Stimulated activated CD4-positive, alpha-beta T cell treated with anti-CD3 and anti-CD28 coated beads, Interleukin-2, amount 100 ng/mL, for 48 hours (primary cell): ENCODE measurements at regions not wholly inside any gene's neighbourhood (a gene's known extent, or its start where the extent isn't known, plus 50 kb on each side); places are given as distances from the start of the nearest gene placed in this dataset.

ENCODE experiments used
- DNase-seq, 2 donors: peaks; one replicate each; pipeline ENCODE4 v3.0.0-alpha.2; 2020

GRCh38 chr12:58372298-58372697 lies 430.9 kb downstream of the ATP23 start:
- DNase-seq: no peak

- DNase-seq: no peak
These were observed 436.7 kb downstream of the ATP23 start for GRCh38 chr12:58378028-58378427.

DNA sequence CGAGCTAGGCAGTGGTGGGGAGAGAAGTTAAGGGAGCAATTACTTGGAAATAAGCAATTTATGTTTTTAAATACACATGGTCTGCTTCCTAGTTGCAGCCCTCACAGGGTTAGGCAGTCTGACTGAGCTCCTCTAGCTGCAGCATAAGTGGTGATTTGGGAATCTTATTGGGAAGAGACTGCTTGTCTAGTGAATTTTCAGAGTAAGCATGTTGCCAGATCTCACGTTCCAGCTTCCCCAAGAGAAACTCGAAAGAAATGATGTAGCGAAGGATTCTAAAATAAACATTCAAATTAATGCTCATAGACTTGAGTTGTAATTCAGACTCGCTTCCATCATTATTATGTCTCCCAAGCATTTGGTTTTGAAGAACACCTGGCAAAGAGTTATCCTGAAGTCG lies 440.2 kb downstream of the ATP23 start:
- DNase-seq: no peak

DNA sequence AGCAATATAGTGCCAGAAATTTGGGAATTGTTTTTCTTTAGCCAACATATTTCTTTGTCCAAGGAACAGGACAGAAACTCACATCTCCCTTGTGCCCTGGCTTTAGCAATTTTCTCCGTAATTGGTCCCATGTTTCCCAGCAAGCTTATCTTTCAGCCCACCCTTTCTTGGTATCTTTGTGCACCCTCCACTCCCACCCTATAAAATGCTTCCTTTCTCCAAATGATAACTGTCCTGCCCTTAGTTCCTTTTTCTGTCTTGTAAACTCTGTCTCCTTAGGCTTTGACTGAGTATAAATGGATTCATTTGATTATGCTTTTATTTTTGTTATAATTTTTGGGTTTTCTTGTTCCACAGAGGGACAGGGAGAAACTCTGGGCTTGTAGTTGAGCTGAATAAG lies 442.8 kb downstream of the ATP23 start:
- DNase-seq: no peak

DNA sequence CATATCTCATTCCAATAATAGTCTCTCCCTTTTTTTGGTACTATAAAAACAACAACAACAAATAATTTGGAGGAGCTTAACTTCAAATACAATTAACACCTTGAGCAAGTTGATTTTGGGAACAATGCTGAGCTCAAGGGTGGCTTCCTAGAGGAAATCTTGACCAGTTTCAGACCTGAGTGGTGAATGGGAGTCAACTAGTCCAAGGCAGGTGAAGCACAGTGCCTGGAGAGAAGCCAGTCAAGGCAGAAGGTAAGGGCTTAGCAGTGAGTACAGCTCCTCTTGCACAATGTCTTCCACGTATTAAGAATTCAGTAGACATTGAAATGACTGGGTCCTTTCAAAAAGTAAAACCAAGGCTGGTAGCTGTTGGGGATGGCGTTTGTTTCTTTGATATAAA lies 444.8 kb downstream of the ATP23 start:
- DNase-seq: no peak

- no peak for DNase-seq
These were observed 445.8 kb downstream of the ATP23 start for GRCh38 chr12:58387199-58387598.

GRCh38 chr12:58388261-58388660 lies 446.9 kb downstream of the ATP23 start:
- no peak for DNase-seq

- no peak for DNase-seq
These were observed 451.8 kb downstream of the ATP23 start for GRCh38 chr12:58393152-58393551.

DNA sequence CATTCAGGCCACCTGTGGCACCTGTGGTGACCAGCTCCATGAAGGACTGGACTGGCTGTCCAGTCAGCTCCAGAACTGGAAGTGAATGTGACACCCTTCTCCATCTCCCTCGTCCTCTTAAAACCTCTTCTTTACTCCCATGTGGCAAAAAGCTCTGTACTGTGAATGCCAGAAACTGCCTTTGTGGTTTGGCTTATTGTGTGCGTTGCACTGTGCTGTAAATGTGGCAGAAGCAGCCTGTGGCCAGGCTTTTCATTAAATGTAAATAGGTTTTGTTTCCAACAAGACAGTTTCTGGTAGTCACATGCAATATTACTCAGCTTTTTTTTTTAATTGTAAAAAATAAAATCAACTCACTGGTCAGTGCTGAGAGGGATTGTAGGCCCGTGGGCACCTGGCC lies 453.7 kb downstream of the ATP23 start:
- DNase-seq: no peak

GRCh38 chr12:58395470-58395869 lies 454.1 kb downstream of the ATP23 start:
- DNase-seq: no peak

DNA sequence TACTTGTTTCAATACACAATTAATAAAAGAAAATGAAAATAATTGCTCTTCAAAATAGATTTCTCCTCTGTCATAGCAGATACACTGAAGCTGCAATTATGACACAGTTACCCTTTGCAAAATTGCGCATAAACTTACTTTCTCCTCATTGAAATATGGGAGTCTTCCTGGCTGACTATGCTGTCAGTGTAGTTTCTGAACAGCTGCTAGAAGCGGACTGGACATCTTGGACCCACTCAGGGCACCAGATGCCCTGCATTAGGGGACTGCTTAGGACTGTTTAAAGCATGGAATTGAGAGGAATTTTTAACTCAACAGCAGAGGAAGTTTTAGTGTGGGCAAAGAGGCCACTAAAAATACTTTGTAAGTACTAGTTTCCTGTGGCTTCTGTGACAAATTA lies 454.9 kb downstream of the ATP23 start:
- DNase-seq: no peak

DNA sequence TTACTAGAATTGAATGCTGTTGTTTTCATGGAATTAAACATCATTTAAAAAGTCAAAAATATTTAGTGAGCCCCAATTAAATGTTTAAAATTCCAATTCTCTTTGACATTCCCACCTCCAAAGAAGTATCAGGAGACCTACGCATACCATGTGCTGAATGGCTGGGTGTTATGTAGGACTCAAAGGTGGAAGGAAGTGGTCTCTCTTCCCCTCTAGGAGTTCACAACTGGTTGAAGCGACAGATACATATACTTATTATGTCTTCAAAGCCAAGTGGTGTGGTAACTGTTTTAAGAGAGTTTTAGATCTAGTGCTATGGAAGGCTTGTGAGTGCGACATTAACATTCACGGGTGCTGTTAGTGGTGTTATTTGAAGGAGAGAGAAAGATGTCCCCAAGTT lies 464.0 kb downstream of the ATP23 start:
- no peak for DNase-seq

- DNase-seq: no peak
These were observed 467.1 kb downstream of the ATP23 start for GRCh38 chr12:58408516-58408915.

- DNase-seq: no peak
These were observed 471.2 kb downstream of the ATP23 start for GRCh38 chr12:58412461-58413060.

- DNase-seq: no peak
These were observed 472.4 kb downstream of the ATP23 start for GRCh38 chr12:58413794-58414193.

GRCh38 chr12:58414398-58414871 lies 473.1 kb downstream of the ATP23 start:
- DNase-seq: no peak

- DNase-seq: no peak
These were observed 474.3 kb downstream of the ATP23 start for GRCh38 chr12:58415716-58416115.

DNA sequence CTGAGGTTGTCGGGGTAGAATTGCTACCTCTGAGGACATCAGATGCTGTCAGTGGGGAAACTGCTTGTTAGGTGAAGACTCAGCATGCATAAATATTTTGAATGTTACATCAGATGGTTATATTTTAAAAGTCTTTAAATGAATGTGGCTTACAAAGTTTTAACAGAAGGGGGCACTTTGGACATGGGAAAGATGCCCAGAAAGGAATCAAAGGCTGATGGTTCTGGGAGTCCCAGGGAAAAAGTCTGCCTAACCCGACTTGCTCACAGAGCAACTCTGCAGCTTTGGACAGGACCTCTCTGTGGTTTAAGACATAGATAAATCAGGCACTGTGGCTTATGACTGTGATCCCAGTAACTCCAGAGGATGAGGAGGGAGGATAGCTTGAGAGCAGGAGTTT lies 474.9 kb downstream of the ATP23 start:
- no peak for DNase-seq

GRCh38 chr12:58419196-58419760 lies 477.9 kb downstream of the ATP23 start:
- DNase-seq: no peak

DNA sequence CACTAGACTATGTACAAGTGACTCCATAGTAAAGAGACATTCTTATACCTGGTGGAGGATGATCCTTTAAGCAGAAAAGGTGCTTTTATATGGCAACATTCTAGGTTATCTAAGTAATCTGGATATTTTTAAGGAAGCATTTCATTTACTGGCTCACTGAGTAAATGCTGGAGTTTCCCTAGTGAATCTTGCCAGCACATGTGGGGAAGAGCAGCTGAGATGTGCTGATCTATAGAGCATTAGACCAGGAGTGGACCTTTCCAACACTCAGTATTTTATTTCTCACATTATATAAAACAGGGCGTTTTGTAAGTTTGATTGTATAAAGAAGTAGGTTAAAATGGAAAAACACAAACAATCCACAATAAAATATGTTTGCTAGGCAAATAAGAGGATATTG lies 478.5 kb downstream of the ATP23 start:
- DNase-seq: no peak

DNA sequence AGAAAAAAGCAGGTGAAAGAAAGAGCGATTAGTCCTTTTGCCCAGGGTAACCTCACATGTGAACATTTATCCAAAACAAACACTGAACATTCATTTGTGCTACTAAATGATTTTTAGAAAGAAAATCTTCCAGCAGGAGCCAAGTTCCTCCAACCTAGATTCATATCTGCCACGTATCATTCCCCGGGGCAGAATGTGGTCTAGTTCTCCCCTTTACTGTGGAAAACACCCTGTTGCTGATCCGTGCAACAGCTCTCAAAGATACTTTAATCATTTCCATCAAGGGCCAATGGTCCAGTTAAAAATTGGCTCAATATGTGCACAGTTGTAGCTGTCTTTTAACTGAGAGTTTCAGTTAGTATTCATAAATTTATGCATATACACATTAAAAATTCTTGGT lies 479.1 kb downstream of the ATP23 start:
- DNase-seq: no peak

DNA sequence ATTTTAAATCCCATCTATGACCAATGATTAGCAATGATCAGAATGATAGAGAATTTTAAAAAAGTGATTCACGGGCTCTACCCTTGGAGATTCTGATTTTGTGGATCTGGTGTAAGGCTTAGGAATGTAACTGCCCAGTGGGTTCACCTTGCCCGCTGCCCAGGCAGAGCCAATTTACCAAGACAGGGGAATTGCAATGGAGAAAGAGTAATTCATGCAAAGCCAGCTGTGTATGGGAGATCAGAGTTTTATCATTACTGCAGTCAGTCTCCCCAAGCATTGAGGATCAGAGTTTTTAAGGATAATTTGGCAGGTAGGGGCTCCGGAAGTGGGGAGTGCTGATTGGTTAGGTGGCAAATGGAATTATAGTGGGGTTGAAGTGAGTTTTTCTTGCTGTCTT lies 480.6 kb downstream of the ATP23 start:
- no peak for DNase-seq

DNA sequence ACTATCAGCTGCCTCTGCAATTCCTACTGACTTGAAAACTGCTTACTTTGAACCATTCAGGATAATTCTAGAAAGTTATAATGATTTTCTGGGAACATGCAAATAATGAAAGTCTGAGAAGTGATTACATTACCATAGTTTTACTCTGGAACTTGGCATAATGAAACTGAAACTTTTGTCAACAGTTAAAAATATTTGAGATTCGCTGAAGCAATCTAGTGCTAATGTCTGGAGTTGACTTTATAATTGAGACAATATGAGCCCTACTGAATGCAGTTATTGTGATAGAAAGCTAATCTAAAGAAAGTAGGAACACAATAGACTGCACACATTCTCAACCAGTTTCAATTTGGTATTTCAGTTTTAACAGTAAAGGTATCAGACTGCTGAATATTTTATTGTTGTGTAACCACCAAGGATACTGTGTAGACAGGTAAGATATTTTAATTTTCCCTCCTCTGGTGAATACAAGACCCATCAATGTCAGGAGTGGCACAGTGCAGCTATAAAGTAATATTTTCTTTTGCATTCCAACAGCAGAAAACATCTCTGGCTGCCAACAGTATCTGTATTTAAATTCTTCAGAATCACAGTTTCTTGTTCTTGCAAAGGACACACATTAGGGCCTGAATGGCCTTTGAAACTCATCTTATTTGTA lies 483.5 kb downstream of the ATP23 start:
- DNase-seq: no peak
